ENCODE measurements at regions not wholly inside any gene's neighbourhood (a gene's known extent, or its start where the extent isn't known, plus 50 kb on each side); places are given as distances from the start of the nearest gene placed in this dataset.

- H3K4me3 Mint-ChIP-seq, result no peak overlapping the region
- peaks cover 0 to 2% (median 0%) of the 10 kb centered on the region in 3 donors for H3K27me3 Mint-ChIP-seq (ENCODE audit: low read depth in 3 of 3)
- H3K27ac Mint-ChIP-seq, result no peak overlapping the region
- no peaks in the 10 kb centered on the region for H3K4me1 Mint-ChIP-seq
- no peaks in the 10 kb centered on the region for H3K36me3 Mint-ChIP-seq
- DNase-seq, result no peak
- H3K9me3 Mint-ChIP-seq, result peaks cover 0 to 8% (median 2%) of the 10 kb centered on the region in 6 donors
Observed at GRCh38 chrX:145682518-145683298, 134.9 kb upstream of the SLITRK2 start.

DNA sequence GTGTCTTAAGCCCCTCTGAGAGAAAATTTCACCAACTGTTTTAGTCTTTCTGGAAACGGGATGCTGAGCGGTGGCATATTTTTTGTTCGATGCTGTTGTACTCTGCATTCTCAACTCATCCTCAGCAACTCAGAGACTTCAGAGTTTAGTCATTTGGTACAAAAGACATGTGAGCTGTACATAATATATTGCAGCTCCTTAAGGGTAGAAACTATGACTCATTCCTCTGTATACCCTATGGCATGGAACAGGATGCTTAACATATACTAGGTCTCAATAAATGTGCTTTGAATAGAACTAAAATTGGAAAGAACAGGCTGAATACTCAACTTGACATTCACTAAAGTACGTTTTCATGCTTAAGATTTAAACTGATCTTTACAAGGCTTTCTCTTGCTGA lies 130.5 kb upstream of the SLITRK2 start:
- DNase-seq, result no peak
- H3K36me3 Mint-ChIP-seq, result no peaks in the 10 kb centered on the region
- H3K27me3 Mint-ChIP-seq (ENCODE audit: low read depth in 3 of 3), result peaks cover 0 to 2% (median 1%) of the 10 kb centered on the region in 3 donors
- H3K4me3 Mint-ChIP-seq, result no peak overlapping the region
- no peak overlapping the region for H3K27ac Mint-ChIP-seq
- H3K9me3 Mint-ChIP-seq, result peaks cover 0 to 7% (median 2%) of the 10 kb centered on the region in 6 donors
- no peaks in the 10 kb centered on the region for H3K4me1 Mint-ChIP-seq

GRCh38 chrX:145687707-145688106 lies 129.9 kb upstream of the SLITRK2 start:
- DNase-seq, result no peak
- Mint-ChIP-seq H3K36me3 (no peaks in the 10 kb centered on the region), H3K9me3 (peaks cover 0 to 7% (median 3%) of the 10 kb centered on the region in 6 donors), H3K27ac (no peak overlapping the region), H3K4me1 (no peaks in the 10 kb centered on the region), H3K4me3 (no peak overlapping the region), H3K27me3 (ENCODE audit: low read depth in 3 of 3) (peaks cover under 1 to 2% (median 1%) of the 10 kb centered on the region in 3 donors)

GRCh38 chrX:145694048-145694447 lies 123.6 kb upstream of the SLITRK2 start:
- no peak for DNase-seq
- Mint-ChIP-seq H3K4me1 (no peaks in the 10 kb centered on the region), H3K4me3 (no peak overlapping the region), H3K36me3 (no peaks in the 10 kb centered on the region), H3K27ac (no peak overlapping the region), H3K9me3 (peaks cover 0 to 13% (median 3%) of the 10 kb centered on the region in 6 donors), H3K27me3 (ENCODE audit: low read depth in 3 of 3) (peaks cover 0 to 3% (median 2%) of the 10 kb centered on the region in 3 donors)

- Mint-ChIP-seq H3K4me3 (no peak overlapping the region), H3K4me1 (no peaks in the 10 kb centered on the region), H3K9me3 (peaks cover 0 to 6% (median 2%) of the 10 kb centered on the region in 6 donors), H3K27me3 (ENCODE audit: low read depth in 3 of 3) (peaks cover 0 to 1% (median 0%) of the 10 kb centered on the region in 3 donors), H3K36me3 (no peaks in the 10 kb centered on the region), H3K27ac (no peak overlapping the region)
- DNase-seq, result no peak
Observed at GRCh38 chrX:145715641-145716138, 101.9 kb upstream of the SLITRK2 start.

- H3K9me3 Mint-ChIP-seq, result peaks cover 0 to 6% (median 2%) of the 10 kb centered on the region in 6 donors
- DNase-seq, result no peak
- no peaks in the 10 kb centered on the region for H3K4me1 Mint-ChIP-seq
- no peak overlapping the region for H3K27ac Mint-ChIP-seq
- no peak overlapping the region for H3K4me3 Mint-ChIP-seq
- H3K27me3 Mint-ChIP-seq (ENCODE audit: low read depth in 3 of 3), result peaks cover 0 to 1% (median 0%) of the 10 kb centered on the region in 3 donors
- H3K36me3 Mint-ChIP-seq, result no peaks in the 10 kb centered on the region
Observed at GRCh38 chrX:145716226-145716625, 101.4 kb upstream of the SLITRK2 start.

DNA sequence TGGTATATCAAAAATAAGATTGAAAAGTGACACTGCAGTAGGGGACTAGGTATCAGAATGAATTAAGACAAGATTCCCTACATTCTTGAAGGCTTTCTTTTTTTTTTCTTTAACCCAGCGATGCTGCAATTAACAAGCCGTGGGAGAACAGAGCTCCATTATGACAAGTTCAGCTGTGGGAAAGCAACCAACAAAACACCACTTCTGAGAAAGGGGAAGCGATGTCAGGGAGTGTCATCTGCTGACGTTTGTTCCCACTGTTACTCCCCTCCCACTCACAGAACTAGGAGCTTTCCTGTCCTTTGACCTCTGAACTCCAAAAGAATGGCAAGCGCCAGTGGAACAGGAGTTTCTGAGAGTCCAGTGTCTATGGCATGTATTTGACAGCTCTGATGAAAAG lies 90.2 kb upstream of the SLITRK2 start:
- peaks cover 0 to 8% (median 2%) of the 10 kb centered on the region in 6 donors for H3K9me3 Mint-ChIP-seq
- H3K4me3 Mint-ChIP-seq, result no peak overlapping the region
- peaks cover 0 to 2% (median 0%) of the 10 kb centered on the region in 3 donors for H3K27me3 Mint-ChIP-seq (ENCODE audit: low read depth in 3 of 3)
- no peak overlapping the region for H3K27ac Mint-ChIP-seq
- H3K36me3 Mint-ChIP-seq, result no peaks in the 10 kb centered on the region
- H3K4me1 Mint-ChIP-seq, result no peaks in the 10 kb centered on the region
- DNase-seq, result no peak

DNA sequence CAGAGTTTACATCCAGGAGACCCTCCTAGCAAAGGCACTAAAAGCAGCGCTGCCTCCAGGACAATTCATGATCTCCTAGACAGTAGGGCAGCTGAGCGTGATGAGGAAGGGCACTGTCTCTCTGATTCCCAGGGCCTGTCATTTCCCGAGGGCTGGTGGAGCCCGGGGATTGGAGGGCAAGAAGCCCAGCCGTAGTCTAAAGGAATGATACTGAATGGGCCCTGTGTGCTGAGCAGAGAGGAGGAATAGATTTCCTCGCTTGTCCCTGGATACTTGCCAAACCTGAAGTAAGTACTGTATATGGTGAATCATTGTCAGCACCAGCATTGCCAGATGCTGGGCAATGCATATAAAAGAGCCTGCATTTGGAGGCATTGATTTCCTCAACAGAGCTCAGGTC lies 88.0 kb upstream of the SLITRK2 start:
- Mint-ChIP-seq H3K4me3 (no peak overlapping the region), H3K27me3 (ENCODE audit: low read depth in 3 of 3) (peaks cover 0 to 2% (median 2%) of the 10 kb centered on the region in 3 donors)

GRCh38 chrX:145735036-145735435 lies 82.6 kb upstream of the SLITRK2 start:
- H3K4me3 Mint-ChIP-seq, result no peak overlapping the region
- no peaks in the 10 kb centered on the region for H3K4me1 Mint-ChIP-seq
- H3K27ac Mint-ChIP-seq, result no peak overlapping the region
- H3K9me3 Mint-ChIP-seq, result peaks cover 0 to 5% (median 3%) of the 10 kb centered on the region in 6 donors
- DNase-seq, result no peak
- H3K27me3 Mint-ChIP-seq (ENCODE audit: low read depth in 3 of 3), result peaks cover 0 to 2% (median 0%) of the 10 kb centered on the region in 3 donors
- H3K36me3 Mint-ChIP-seq, result no peaks in the 10 kb centered on the region

More for the DNA sequence above, 88.0 kb upstream of the SLITRK2 start:
- Mint-ChIP-seq H3K9me3 (peaks cover 0 to 6% (median 2%) of the 10 kb centered on the region in 6 donors), H3K4me1 (no peaks in the 10 kb centered on the region), H3K36me3 (no peaks in the 10 kb centered on the region), H3K27ac (no peak overlapping the region)
- DNase-seq, result no peak

DNA sequence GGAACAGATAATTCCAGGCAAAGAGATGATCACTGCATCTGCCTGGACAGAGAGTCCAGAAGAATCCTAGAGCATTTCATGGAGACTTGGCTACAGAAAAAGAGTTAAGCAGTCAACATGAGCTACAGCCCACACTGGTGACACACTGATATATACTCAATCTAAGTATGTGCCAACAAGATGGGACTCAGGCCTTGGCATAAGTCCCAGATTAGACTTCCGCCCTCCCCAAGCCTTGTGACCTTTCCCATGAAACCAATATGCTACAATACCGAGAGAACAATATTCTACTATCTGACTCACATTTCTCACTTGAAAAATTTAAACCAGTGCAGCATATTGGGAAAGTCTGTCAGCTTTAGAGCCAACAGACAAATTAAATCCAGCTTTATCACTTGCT lies 65.7 kb upstream of the SLITRK2 start:
- DNase-seq, result no peak
- Mint-ChIP-seq H3K4me1 (no peaks in the 10 kb centered on the region), H3K9me3 (peaks cover 0 to 3% (median 0%) of the 10 kb centered on the region in 6 donors), H3K27me3 (ENCODE audit: low read depth in 3 of 3) (peaks cover 0 to 2% (median 0%) of the 10 kb centered on the region in 3 donors), H3K36me3 (no peaks in the 10 kb centered on the region), H3K4me3 (no peak overlapping the region), H3K27ac (no peak overlapping the region)
